K562 (cell line): ENCODE measurements at regions not wholly inside any gene's neighbourhood (a gene's known extent, or its start where the extent isn't known, plus 50 kb on each side); places are given as distances from the start of the nearest gene placed in this dataset.

Experiments
- ATAC-seq: fragments of 200-7000 bp; cut with Tn5 transposase; 3 replicates; pipeline ENCODE4 v1.9.1; 2020; ENCODE audit warnings: moderate library complexity
- BruUV-seq: library from RNA; stranded (reverse); fragments of 400-500 nt; replicated peaks from 2 replicates; lab custom pipeline; 2021; lab: Mats Ljungman, UMichigan
- CTCF ChIA-PET: fragments of 300-600 bp; formaldehyde crosslinking; extraction: SDS; loops from one replicate; lab custom pipeline; 2021; ENCODE audit warnings: low intra/inter-chr PET ratio; lab: Yijun Ruan, JAX
- POLR2A ChIA-PET: fragments of 300-600, 350-650 bp; sonication (Branson Sonifier 250); formaldehyde crosslinking; extraction: SDS; loops from one replicate; lab custom pipeline; 2021; ENCODE audit warnings: antibody characterized with exemption, inconsistent platforms; lab: Yijun Ruan, JAX
- DNase-seq, 4 experiments: peaks; one replicate each; pipeline versions ENCODE4 v3.0.0 to v3.0.0-alpha.2; 2011 to 2018; ENCODE audit warnings: low spot score in 3 of 4, mixed read lengths in 3 of 4; ENCODE audit errors: extremely low read depth in 1 of 4
- FAIRE-seq: peaks from 2 replicates; lab custom pipeline; 2011; peaks lifted over from hg19 to GRCh38; lab: Jason Lieb, UNC
- H2AFZ ChIP-seq: 2 replicates; pipeline ENCODE4 v1.6.0; 2011; ENCODE audit warnings: low read depth, low read length, control low read depth, inconsistent platforms
- H3K27ac ChIP-seq: fragments of 200-600 bp; 3 replicates; pipeline ENCODE4 v1.8.0; 2011; ENCODE audit warnings: low read depth, mild to moderate bottlenecking, control low read depth, inconsistent platforms, low read length, moderate library complexity, mixed read lengths; ENCODE audit errors: extremely low read depth
- H3K27me3 ChIP-seq, 2 experiments: fragments of 300-600 bp in 1 of 2; 2 replicates in 1 of 2; 3 replicates in 1 of 2; pipeline versions ENCODE4 v1.6.0 to v1.8.0; 2011; ENCODE audit warnings: inconsistent platforms in 2 of 2, low read length in 2 of 2, mild to moderate bottlenecking in 1 of 2, mixed read lengths in 1 of 2, moderate library complexity in 1 of 2; ENCODE audit not compliant: control insufficient read depth in 2 of 2, insufficient read depth in 2 of 2
- H3K36me3 ChIP-seq: fragments of 300-600 bp; 3 replicates; pipeline ENCODE4 v1.8.0; 2011; ENCODE audit warnings: mild to moderate bottlenecking, low read length, inconsistent platforms; ENCODE audit not compliant: control insufficient read depth, insufficient read depth
- H3K4me1 ChIP-seq, 2 experiments: fragments of 200-600 bp in 1 of 2; replicated peaks in 1 of 2; 2 replicates in 1 of 2; 3 replicates in 1 of 2; pipeline versions ENCODE4 v1.5.1 to v1.8.0; 2011; ENCODE audit warnings: inconsistent platforms in 2 of 2, low read length in 2 of 2, mild to moderate bottlenecking in 1 of 2, mixed read lengths in 1 of 2, moderate library complexity in 1 of 2; ENCODE audit not compliant: control insufficient read depth in 2 of 2, insufficient read depth in 2 of 2
- H3K4me2 ChIP-seq: 2 replicates; pipeline ENCODE4 v1.6.1; 2011; ENCODE audit warnings: low read length, control low read depth, inconsistent platforms, mixed read lengths; ENCODE audit not compliant: insufficient read depth
- H3K4me3 ChIP-seq: fragments of 200-600 bp; sonication (generic), shearing (Covaris generic); 2 replicates; pipeline ENCODE4 v1.5.1; 2016; ENCODE audit warnings: control low read depth, inconsistent platforms
- H3K79me2 ChIP-seq: fragments of 200-600 bp; 3 replicates; pipeline ENCODE4 v1.8.0; 2011; ENCODE audit warnings: low read length, inconsistent platforms; ENCODE audit not compliant: control insufficient read depth, insufficient read depth
- H3K9ac ChIP-seq, 2 experiments: 2 replicates each; pipeline versions ENCODE4 v1.6.0 to v1.6.1; 2011; ENCODE audit warnings: low read depth in 2 of 2, low read length in 2 of 2, control low read depth in 1 of 2, inconsistent platforms in 1 of 2, mild to moderate bottlenecking in 1 of 2, mixed read lengths in 1 of 2; ENCODE audit not compliant: insufficient read depth in 1 of 2
- H3K9me1 ChIP-seq: one replicate; pipeline ENCODE4 v1.6.0; 2011; ENCODE audit warnings: inconsistent platforms, mild to moderate bottlenecking, low read length, moderate library complexity; ENCODE audit not compliant: control insufficient read depth, insufficient read depth
- H3K9me3 ChIP-seq: replicated peaks from 2 replicates; pipeline ENCODE4 v1.5.1; 2011; ENCODE audit warnings: low read depth, low read length, inconsistent platforms; ENCODE audit not compliant: control insufficient read depth, insufficient read depth
- H4K20me1 ChIP-seq: replicated peaks from 2 replicates; pipeline ENCODE4 v1.6.1; 2011; ENCODE audit warnings: low read length, inconsistent platforms, mixed read lengths; ENCODE audit not compliant: control insufficient read depth, insufficient read depth
- CEBPZ ChIP-seq: fragments of 150-350 bp; IDR thresholded peaks from 2 replicates; pipeline ENCODE4 v1.6.1; 2014; ENCODE audit warnings: low read depth, mild to moderate bottlenecking, low read length, borderline replicate concordance
- FOXP1 ChIP-seq: sonication (generic); formaldehyde crosslinking; IDR thresholded peaks from 2 replicates; pipeline ENCODE4 v1.8.0; 2022; ENCODE audit warnings: mild to moderate bottlenecking, missing genetic modification reagents
- FUS ChIP-seq: fragments of 200-400 bp; formaldehyde crosslinking; optimal IDR thresholded peaks from 2 replicates; pipeline ENCODE3; 2017; ENCODE audit warnings: low read depth, low read length
- NONO ChIP-seq, 2 experiments: fragments of 200-400 bp in 1 of 2; fragments of 450-650 bp in 1 of 2; formaldehyde crosslinking in 1 of 2; IDR thresholded peaks; 2 replicates each; pipeline ENCODE4 v1.6.1; 2017; ENCODE audit warnings: low read depth in 2 of 2, mild to moderate bottlenecking in 2 of 2, moderate library complexity in 2 of 2, low read length in 1 of 2
- PRPF4 ChIP-seq: fragments of 200-400 bp; formaldehyde crosslinking; IDR thresholded peaks from one replicate; pipeline ENCODE4 v1.6.1; 2017; ENCODE audit warnings: low read length, low read depth, mild to moderate bottlenecking; ENCODE audit not compliant: insufficient read depth, poor library complexity, severe bottlenecking
- RBBP5 ChIP-seq: fragments of 200-600 bp; sonication (generic); IDR thresholded peaks from 2 replicates; pipeline ENCODE4 v1.6.1; 2012; ENCODE audit warnings: borderline replicate concordance, mild to moderate bottlenecking, low read length, control low read depth, inconsistent platforms; ENCODE audit not compliant: insufficient read depth, poor library complexity, severe bottlenecking
- RNF2 ChIP-seq: sonication (generic); IDR thresholded peaks from 2 replicates; pipeline ENCODE4 v1.6.1; 2016
- SRSF9 ChIP-seq: fragments of 200-400 bp; formaldehyde crosslinking; IDR thresholded peaks from 2 replicates; pipeline ENCODE4 v1.6.1; 2017; ENCODE audit warnings: low read depth, low read length, borderline replicate concordance
- TEAD2 ChIP-seq: fragments of 450-650 bp; IDR thresholded peaks from 2 replicates; pipeline ENCODE4 v1.6.1; 2016; ENCODE audit warnings: missing genetic modification characterization, control low read depth, missing compliant biosample characterization
- TSC22D4 ChIP-seq: fragments of 450-650 bp; IDR thresholded peaks from 2 replicates; pipeline ENCODE4 v1.6.1; 2016; ENCODE audit warnings: missing genetic modification characterization, missing biosample characterization, control low read depth
- ZNF232 ChIP-seq: sonication (generic); formaldehyde crosslinking; IDR thresholded peaks from 2 replicates; pipeline ENCODE4 v1.8.0; 2022; ENCODE audit warnings: mild to moderate bottlenecking, missing genetic modification reagents
- ZNF75A ChIP-seq: fragments of 450-650 bp; formaldehyde crosslinking; IDR thresholded peaks from 2 replicates; pipeline ENCODE4 v1.4.0; 2020; ENCODE audit warnings: mild to moderate bottlenecking
- WGBS: fragments of 100-300 bp; shearing (Covaris generic); methylation state at CpG from one replicate; pipeline ENCODE4 v1.1.6; 2016; ENCODE audit warnings: low coverage, mixed read lengths; ENCODE audit not compliant: insufficient coverage; ENCODE audit errors: missing lambda C conversion rate; 5-methylcytosine and 5-hydroxymethylcytosine counted together
- in situ Hi-C: fragments of 300-500 bp; cut with MboI; formaldehyde crosslinking; loops from 4 replicates; pipeline ENCODE4 v1.15.0; 2018; ENCODE audit warnings: inconsistent platforms, mixed read lengths
- intact Hi-C: fragments of 100-400 bp; cut with micrococcal nuclease; formaldehyde crosslinking; loops from 2 replicates; pipeline ENCODE4 v1.14.2; 2022

- POLR2A ChIA-PET: no interaction called here
- no peak overlapping the region for H3K9ac ChIP-seq
Measured at GRCh38 chr13:73216381-73216831, 157.6 kb downstream of the KLF5 start.

More at GRCh38 chr13:73216381-73216831, 157.6 kb downstream of the KLF5 start:
- FAIRE-seq (no peak), DNase-seq (no peak), ATAC-seq (no peak)
- Histone ChIP-seq H3K4me2 (no peak overlapping the region), H3K9me3 (no peaks in the 10 kb centered on the region), H3K27me3 (no peaks in the 10 kb centered on the region), H3K4me1 (no peaks in the 10 kb centered on the region; a peak in 1 of 5 replicates), H3K79me2 (no peaks in the 10 kb centered on the region), H3K27ac (no peak overlapping the region), H3K36me3 (no peaks in the 10 kb centered on the region), H4K20me1 (no peaks in the 10 kb centered on the region), H3K4me3 (no peak overlapping the region), H3K9me1 (no peaks in the 10 kb centered on the region), H2AFZ (no peak overlapping the region)
- WGBS: 2% methylated on average over 5 of the region's 5 CpGs
- intact Hi-C loops: no loop called here
- BruUV-seq: no TSS peak
- TF ChIP-seq FOXP1 (no peak), RNF2 (no peak), SRSF9 (no peak), CEBPZ (no peak), ZNF232 (CRISPR knock-in tag) (no peak), PRPF4 (no peak), FUS (no peak), NONO (IDR thresholded peaks at IDR 0.05; ENCODE audit: low read depth in 2 of 2, low read length in 1 of 2) (no peak), TSC22D4 (tag) (no peak), TEAD2 (tag) (no peak), ZNF75A (CRISPR knock-in tag) (no peak), RBBP5 (no peak)
- CTCF ChIA-PET: no interaction called here
- in situ Hi-C loops: no loop called here
